SK-N-SH (cell line): ENCODE measurements at regions not wholly inside any gene's neighbourhood (a gene's known extent, or its start where the extent isn't known, plus 50 kb on each side); places are given as distances from the start of the nearest gene placed in this dataset.

Experiments
- CTCF ChIA-PET: fragments of 300-600, 350-600 bp; formaldehyde crosslinking; extraction: SDS; loops from one replicate; lab custom pipeline; 2021; lab: Yijun Ruan, JAX
- POLR2A ChIA-PET: fragments of 350-600 bp; sonication (Branson Sonifier 250); formaldehyde crosslinking; extraction: SDS; loops from one replicate; lab custom pipeline; 2020; ENCODE audit warnings: antibody characterized with exemption, inconsistent platforms; lab: Yijun Ruan, JAX
- DNase-seq: peaks from one replicate; pipeline ENCODE4 v3.0.0; 2012
- H2AFZ ChIP-seq: fragments of 200-600 bp; sonication (generic); 2 replicates; pipeline ENCODE4 v1.8.1; 2016; ENCODE audit warnings: antibody characterized with exemption, mild to moderate bottlenecking, low read depth
- H3F3A ChIP-seq: fragments of 200-600 bp; sonication (generic); replicated peaks from 2 replicates; pipeline ENCODE3; 2016; ENCODE audit warnings: antibody characterized with exemption, mild to moderate bottlenecking; ENCODE audit not compliant: insufficient read depth
- H3K27ac ChIP-seq, 2 experiments: fragments of 200-500 bp in 1 of 2; fragments of 200-600 bp in 1 of 2; sonication (Bioruptor generic) in 1 of 2; sonication (generic), shearing (Covaris generic) in 1 of 2; 2 replicates each; pipeline versions ENCODE4 v1.5.1 to v1.6.1; 2014 to 2016; ENCODE audit warnings: low read depth in 2 of 2, inconsistent platforms in 1 of 2, low read length in 1 of 2, mild to moderate bottlenecking in 1 of 2, mixed read lengths in 1 of 2
- H3K27me3 ChIP-seq: fragments of 200-600 bp; sonication (generic), shearing (Covaris generic); 2 replicates; pipeline ENCODE4 v1.6.1; 2016; ENCODE audit warnings: mixed run types; ENCODE audit not compliant: insufficient read depth
- H3K36me3 ChIP-seq, 2 experiments: fragments of 200-500 bp in 1 of 2; fragments of 200-600 bp in 1 of 2; sonication (Bioruptor generic) in 1 of 2; sonication (generic) in 1 of 2; replicated peaks in 1 of 2; 2 replicates each; pipeline versions ENCODE3 to v1.5.1; 2014 to 2016; ENCODE audit warnings: low read length in 1 of 2, mild to moderate bottlenecking in 1 of 2; ENCODE audit not compliant: insufficient read depth in 2 of 2, control insufficient read depth in 1 of 2
- H3K4me1 ChIP-seq, 2 experiments: fragments of 200-500 bp in 1 of 2; fragments of 200-600 bp in 1 of 2; sonication (Bioruptor generic) in 1 of 2; sonication (generic), shearing (Covaris generic) in 1 of 2; 2 replicates each; pipeline versions ENCODE4 v1.5.1 to v1.6.1; 2014 to 2016; ENCODE audit warnings: low read depth in 1 of 2, low read length in 1 of 2, mixed run types in 1 of 2; ENCODE audit not compliant: insufficient read depth in 2 of 2, control insufficient read depth in 1 of 2
- H3K4me2 ChIP-seq: fragments of 200-600 bp; sonication (generic), shearing (Covaris generic); 2 replicates; pipeline ENCODE4 v1.6.1; 2017; ENCODE audit warnings: mixed run types
- H3K4me3 ChIP-seq, 2 experiments: fragments of 200-500 bp in 1 of 2; fragments of 200-600 bp in 1 of 2; sonication (Bioruptor generic) in 1 of 2; sonication (generic), shearing (Covaris generic) in 1 of 2; 2 replicates each; pipeline versions ENCODE4 v1.5.1 to v1.8.1; 2014 to 2016; ENCODE audit warnings: low read depth in 2 of 2, inconsistent platforms in 1 of 2, low read length in 1 of 2, mild to moderate bottlenecking in 1 of 2, mixed read lengths in 1 of 2, moderate library complexity in 1 of 2
- H3K79me2 ChIP-seq: fragments of 200-600 bp; sonication (generic); 2 replicates; pipeline ENCODE4 v1.8.1; 2017; ENCODE audit warnings: mild to moderate bottlenecking; ENCODE audit not compliant: insufficient read depth
- H3K9ac ChIP-seq: fragments of 200-600 bp; sonication (generic); 2 replicates; pipeline ENCODE4 v1.6.1; 2017; ENCODE audit warnings: mixed run types
- H3K9me2 ChIP-seq: fragments of 200-600 bp; sonication (generic); 2 replicates; pipeline ENCODE4 v1.6.1; 2017; ENCODE audit warnings: mixed run types
- H3K9me3 ChIP-seq: fragments of 200-600 bp; sonication (generic); 2 replicates; pipeline ENCODE4 v1.6.1; 2017; ENCODE audit warnings: mixed run types, mild to moderate bottlenecking, moderate library complexity
- H4K20me1 ChIP-seq: fragments of 200-600 bp; sonication (generic); 2 replicates; pipeline ENCODE4 v1.6.1; 2017; ENCODE audit warnings: mild to moderate bottlenecking, mixed run types; ENCODE audit not compliant: insufficient read depth
- EP300 ChIP-seq, 2 experiments: IDR thresholded peaks; 2 replicates each; pipeline versions ENCODE4 v1.4.0 to v1.6.1; 2012; ENCODE audit warnings: borderline replicate concordance in 1 of 2, low read depth in 1 of 2, low read length in 1 of 2
- EZH2phosphoT487 ChIP-seq: fragments of 200-600 bp; sonication (generic); IDR thresholded peaks from 2 replicates; pipeline ENCODE4 v1.6.1; 2017; ENCODE audit warnings: low read depth, mixed run types, mild to moderate bottlenecking, antibody characterized with exemption, moderate library complexity, borderline replicate concordance
- FOSL2 ChIP-seq: IDR thresholded peaks from 2 replicates; pipeline ENCODE4 v1.4.0; 2012; ENCODE audit warnings: low read depth, mild to moderate bottlenecking, moderate library complexity, borderline replicate concordance
- GATA2 ChIP-seq: sonication (generic); formaldehyde crosslinking; IDR thresholded peaks from 2 replicates; pipeline ENCODE4 v1.5.0; 2020; ENCODE audit warnings: mild to moderate bottlenecking, missing genetic modification reagents
- NRF1 ChIP-seq: IDR thresholded peaks from 2 replicates; pipeline ENCODE4 v1.6.1; 2012; ENCODE audit warnings: low read depth, mild to moderate bottlenecking, low read length
- RFX5 ChIP-seq: IDR thresholded peaks from 2 replicates; pipeline ENCODE4 v1.6.1; 2012; ENCODE audit warnings: mild to moderate bottlenecking, improper control_type of control experiment, low read length
- RXRA ChIP-seq: IDR thresholded peaks from 2 replicates; pipeline ENCODE4 v1.4.0; 2012; ENCODE audit warnings: low read depth, mild to moderate bottlenecking, borderline replicate concordance
- WGBS: methylation state at CpG from one replicate; pipeline ENCODE4 v1.1.6; 2017; ENCODE audit warnings: low lambda C conversion rate; 5-methylcytosine and 5-hydroxymethylcytosine counted together
- TF ChIP-seq, protein P1 (sequence below): IDR thresholded peaks from 2 replicates; pipeline ENCODE4 v1.4.0; 2012; ENCODE audit warnings: low read depth, borderline replicate concordance
- TF ChIP-seq, protein P2 (sequence below): fragments of 200-600 bp; sonication (generic); IDR thresholded peaks from 2 replicates; pipeline ENCODE4 v1.6.1; 2017; ENCODE audit warnings: antibody characterized with exemption, mild to moderate bottlenecking, moderate library complexity
- TF ChIP-seq, protein P3 (sequence below): fragments of 150-350 bp; IDR thresholded peaks from 2 replicates; pipeline ENCODE4 v1.6.1; 2017; ENCODE audit warnings: antibody characterized with exemption, low read length, low read depth, borderline replicate concordance
- TF ChIP-seq, protein P4 (sequence below): IDR thresholded peaks from 2 replicates; pipeline ENCODE4 v1.4.0; 2012; ENCODE audit warnings: low read depth, borderline replicate concordance

DNA sequence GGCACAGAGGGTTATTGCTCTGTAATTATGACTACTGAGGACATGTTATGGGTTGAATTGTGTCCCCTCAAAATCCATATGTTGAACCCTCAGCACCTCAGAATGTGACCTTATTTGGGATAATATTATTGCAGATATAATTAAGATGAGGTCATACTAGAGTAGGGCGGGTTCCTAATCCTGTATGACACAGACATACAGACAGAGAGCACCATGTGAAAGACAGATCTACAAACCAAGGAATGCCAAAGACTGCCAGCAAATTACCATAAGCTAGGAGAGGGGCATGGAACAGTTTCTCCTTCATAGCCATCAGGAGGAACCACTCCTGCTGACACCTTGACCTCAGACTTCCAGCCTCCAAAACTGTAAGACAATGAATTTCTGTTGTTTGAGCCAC is 115.2 kb upstream of the OTUD4 start (continued):
- no peak for TF ChIP-seq GATA2 (CRISPR knock-in tag)
- TF ChIP-seq, protein P1, sequence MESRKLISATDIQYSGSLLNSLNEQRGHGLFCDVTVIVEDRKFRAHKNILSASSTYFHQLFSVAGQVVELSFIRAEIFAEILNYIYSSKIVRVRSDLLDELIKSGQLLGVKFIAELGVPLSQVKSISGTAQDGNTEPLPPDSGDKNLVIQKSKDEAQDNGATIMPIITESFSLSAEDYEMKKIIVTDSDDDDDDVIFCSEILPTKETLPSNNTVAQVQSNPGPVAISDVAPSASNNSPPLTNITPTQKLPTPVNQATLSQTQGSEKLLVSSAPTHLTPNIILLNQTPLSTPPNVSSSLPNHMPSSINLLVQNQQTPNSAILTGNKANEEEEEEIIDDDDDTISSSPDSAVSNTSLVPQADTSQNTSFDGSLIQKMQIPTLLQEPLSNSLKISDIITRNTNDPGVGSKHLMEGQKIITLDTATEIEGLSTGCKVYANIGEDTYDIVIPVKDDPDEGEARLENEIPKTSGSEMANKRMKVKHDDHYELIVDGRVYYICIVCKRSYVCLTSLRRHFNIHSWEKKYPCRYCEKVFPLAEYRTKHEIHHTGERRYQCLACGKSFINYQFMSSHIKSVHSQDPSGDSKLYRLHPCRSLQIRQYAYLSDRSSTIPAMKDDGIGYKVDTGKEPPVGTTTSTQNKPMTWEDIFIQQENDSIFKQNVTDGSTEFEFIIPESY: no peak

DNA sequence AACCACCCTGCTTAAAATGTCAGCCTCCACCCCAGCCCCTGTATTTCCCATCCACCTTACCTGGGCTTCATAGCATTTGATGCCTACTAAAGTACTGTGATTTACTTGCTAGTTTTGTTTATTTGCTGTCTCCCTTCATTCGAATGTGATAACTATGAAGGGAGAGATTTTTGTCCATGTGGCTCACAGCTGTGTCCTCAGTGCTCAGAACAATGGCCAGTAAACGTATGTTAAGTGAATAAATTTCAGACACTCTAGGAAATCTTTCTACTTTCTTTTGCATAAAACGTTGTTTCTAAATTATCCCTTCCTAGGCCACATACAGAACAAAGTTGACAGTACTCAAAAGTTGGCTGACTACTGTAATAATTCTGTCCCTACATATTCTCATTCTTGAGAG is 114.7 kb upstream of the OTUD4 start:
- TF ChIP-seq FOSL2 (no peak), EP300 (IDR thresholded peaks at IDR 0.05; ENCODE audit: borderline replicate concordance in 1 of 2, low read depth in 1 of 2, low read length in 1 of 2) (no peak), NRF1 (no peak)
- TF ChIP-seq, protein P2, sequence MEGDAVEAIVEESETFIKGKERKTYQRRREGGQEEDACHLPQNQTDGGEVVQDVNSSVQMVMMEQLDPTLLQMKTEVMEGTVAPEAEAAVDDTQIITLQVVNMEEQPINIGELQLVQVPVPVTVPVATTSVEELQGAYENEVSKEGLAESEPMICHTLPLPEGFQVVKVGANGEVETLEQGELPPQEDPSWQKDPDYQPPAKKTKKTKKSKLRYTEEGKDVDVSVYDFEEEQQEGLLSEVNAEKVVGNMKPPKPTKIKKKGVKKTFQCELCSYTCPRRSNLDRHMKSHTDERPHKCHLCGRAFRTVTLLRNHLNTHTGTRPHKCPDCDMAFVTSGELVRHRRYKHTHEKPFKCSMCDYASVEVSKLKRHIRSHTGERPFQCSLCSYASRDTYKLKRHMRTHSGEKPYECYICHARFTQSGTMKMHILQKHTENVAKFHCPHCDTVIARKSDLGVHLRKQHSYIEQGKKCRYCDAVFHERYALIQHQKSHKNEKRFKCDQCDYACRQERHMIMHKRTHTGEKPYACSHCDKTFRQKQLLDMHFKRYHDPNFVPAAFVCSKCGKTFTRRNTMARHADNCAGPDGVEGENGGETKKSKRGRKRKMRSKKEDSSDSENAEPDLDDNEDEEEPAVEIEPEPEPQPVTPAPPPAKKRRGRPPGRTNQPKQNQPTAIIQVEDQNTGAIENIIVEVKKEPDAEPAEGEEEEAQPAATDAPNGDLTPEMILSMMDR: no peak
- no peak overlapping the region for H2AFZ ChIP-seq
- DNase-seq: no peak
- H3K4me2 ChIP-seq: no peak overlapping the region
- WGBS: 70% methylated on average over 3 of the region's 3 CpGs
- H3K9ac ChIP-seq: no peak overlapping the region
- peaks cover 7% of the 10 kb centered on the region for H3F3A ChIP-seq
- no peaks in the 10 kb centered on the region for H3K4me1 ChIP-seq
- no peak overlapping the region for H3K4me3 ChIP-seq
- H3K79me2 ChIP-seq: no peaks in the 10 kb centered on the region
- no peaks in the 10 kb centered on the region for H3K9me3 ChIP-seq
- ChIA-PET POLR2A (no interaction called here), CTCF (no interaction called here)
- no peaks in the 10 kb centered on the region for H4K20me1 ChIP-seq
- H3K27me3 ChIP-seq: no peaks in the 10 kb centered on the region
- no peak overlapping the region for H3K27ac ChIP-seq
- H3K9me2 ChIP-seq: no peaks in the 10 kb centered on the region
- no peaks in the 10 kb centered on the region for H3K36me3 ChIP-seq

DNA sequence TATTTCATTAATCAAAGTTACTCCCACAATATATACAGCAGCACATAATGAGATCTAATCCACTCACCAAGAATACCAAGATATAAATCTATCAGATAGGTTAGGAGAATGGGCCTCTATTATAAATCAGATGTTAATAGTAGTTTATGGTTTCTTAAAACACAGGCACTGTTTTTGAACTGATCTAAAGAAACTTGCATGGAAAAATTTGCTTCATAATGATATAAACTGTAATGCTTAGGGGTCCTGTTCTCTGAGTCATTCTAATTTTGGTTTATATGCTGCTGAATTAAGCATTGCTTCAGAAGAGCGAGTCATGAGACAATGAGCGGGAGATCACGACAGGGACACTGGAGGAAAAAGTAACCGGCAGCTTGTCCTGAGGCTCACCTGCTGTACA is 113.3 kb upstream of the OTUD4 start:
- no peaks in the 10 kb centered on the region for H3K9me2 ChIP-seq
- no peaks in the 10 kb centered on the region for H3K9me3 ChIP-seq
- no peak for DNase-seq
- H3K27ac ChIP-seq: no peak overlapping the region
- peaks cover 8% of the 10 kb centered on the region for H3F3A ChIP-seq
- no peak overlapping the region for H3K4me3 ChIP-seq
- no peak overlapping the region for H2AFZ ChIP-seq
- no peaks in the 10 kb centered on the region for H3K36me3 ChIP-seq
- 53% methylated on average over 4 of the region's 4 CpGs for WGBS
- POLR2A ChIA-PET: no interaction called here
- TF ChIP-seq, protein P3, sequence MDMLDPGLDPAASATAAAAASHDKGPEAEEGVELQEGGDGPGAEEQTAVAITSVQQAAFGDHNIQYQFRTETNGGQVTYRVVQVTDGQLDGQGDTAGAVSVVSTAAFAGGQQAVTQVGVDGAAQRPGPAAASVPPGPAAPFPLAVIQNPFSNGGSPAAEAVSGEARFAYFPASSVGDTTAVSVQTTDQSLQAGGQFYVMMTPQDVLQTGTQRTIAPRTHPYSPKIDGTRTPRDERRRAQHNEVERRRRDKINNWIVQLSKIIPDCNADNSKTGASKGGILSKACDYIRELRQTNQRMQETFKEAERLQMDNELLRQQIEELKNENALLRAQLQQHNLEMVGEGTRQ: no peak
- no peak for TF ChIP-seq EZH2phosphoT487
- TF ChIP-seq RFX5: no peak
- TF ChIP-seq, protein P2: no peak
- TF ChIP-seq, protein P4, sequence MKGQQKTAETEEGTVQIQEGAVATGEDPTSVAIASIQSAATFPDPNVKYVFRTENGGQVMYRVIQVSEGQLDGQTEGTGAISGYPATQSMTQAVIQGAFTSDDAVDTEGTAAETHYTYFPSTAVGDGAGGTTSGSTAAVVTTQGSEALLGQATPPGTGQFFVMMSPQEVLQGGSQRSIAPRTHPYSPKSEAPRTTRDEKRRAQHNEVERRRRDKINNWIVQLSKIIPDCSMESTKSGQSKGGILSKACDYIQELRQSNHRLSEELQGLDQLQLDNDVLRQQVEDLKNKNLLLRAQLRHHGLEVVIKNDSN: no peak
- no peak for TF ChIP-seq RXRA
- 0 out of 4 replicates have a peak, but pooled peaks of 1 of the 2 experiments have one; percentile 10 for TF ChIP-seq EP300 (IDR thresholded peaks at IDR 0.05; ENCODE audit: borderline replicate concordance in 1 of 2, low read depth in 1 of 2, low read length in 1 of 2)
- CTCF ChIA-PET: no interaction called here
- no peak overlapping the region for H3K4me2 ChIP-seq
- peaks cover 0 to 9% of the 10 kb centered on the region in 2 experiments; a peak in 1 of 4 replicates for H3K4me1 ChIP-seq
- H4K20me1 ChIP-seq: no peaks in the 10 kb centered on the region
- H3K9ac ChIP-seq: no peak overlapping the region
- H3K27me3 ChIP-seq: no peaks in the 10 kb centered on the region
- H3K79me2 ChIP-seq: no peaks in the 10 kb centered on the region
